Smooth muscle cell (in vitro differentiated cells): ENCODE measurements at regions not wholly inside any gene's neighbourhood (a gene's known extent, or its start where the extent isn't known, plus 50 kb on each side); places are given as distances from the start of the nearest gene placed in this dataset.

Source experiments
- DNase-seq: peaks from one replicate; lab custom pipeline; 2025; ENCODE audit not compliant: unreplicated experiment; lab: John Stamatoyannopoulos, UW
- H2AFZ ChIP-seq: fragments of 200-600 bp; sonication (generic); 2 replicates; pipeline ENCODE4 v1.6.0; 2016; ENCODE audit warnings: antibody characterized with exemption, low read depth, mild to moderate bottlenecking
- H3F3A ChIP-seq: fragments of 200-600 bp; sonication (generic); 2 replicates; pipeline ENCODE4 v1.6.0; 2017; ENCODE audit warnings: antibody characterized with exemption, low read depth
- H3K27ac ChIP-seq: fragments of 200-600 bp; sonication (generic); 2 replicates; pipeline ENCODE4 v1.5.1; 2016; ENCODE audit warnings: low read depth, mild to moderate bottlenecking
- H3K27me3 ChIP-seq: fragments of 200-600 bp; sonication (generic); 2 replicates; pipeline ENCODE4 v1.6.1; 2016; ENCODE audit warnings: low read depth, mild to moderate bottlenecking
- H3K36me3 ChIP-seq: fragments of 200-600 bp; sonication (generic); 2 replicates; pipeline ENCODE4 v1.5.1; 2016; ENCODE audit warnings: low read depth
- H3K4me1 ChIP-seq: fragments of 200-600 bp; sonication (generic); 2 replicates; pipeline ENCODE4 v1.5.1; 2016; ENCODE audit warnings: low read depth
- H3K4me2 ChIP-seq: fragments of 200-600 bp; sonication (generic); 2 replicates; pipeline ENCODE4 v1.6.0; 2016; ENCODE audit warnings: mild to moderate bottlenecking
- H3K4me3 ChIP-seq: fragments of 200-600 bp; sonication (generic); 2 replicates; pipeline ENCODE4 v1.5.1; 2016; ENCODE audit warnings: mild to moderate bottlenecking
- H3K79me2 ChIP-seq: fragments of 200-600 bp; sonication (generic); 2 replicates; pipeline ENCODE4 v1.6.0; 2016; ENCODE audit warnings: low read depth, mild to moderate bottlenecking
- H3K9ac ChIP-seq: fragments of 200-600 bp; sonication (generic); 2 replicates; pipeline ENCODE4 v1.6.0; 2016; ENCODE audit warnings: low read depth
- H3K9me3 ChIP-seq: fragments of 200-600 bp; sonication (generic); replicated peaks from 2 replicates; pipeline ENCODE4 v1.5.1; 2016; ENCODE audit warnings: low read depth
- H4K20me1 ChIP-seq: fragments of 200-600 bp; sonication (generic); 2 replicates; pipeline ENCODE4 v1.6.0; 2016; ENCODE audit warnings: low read depth
- WGBS: methylation state at CpG from one replicate; pipeline ENCODE4 v1.1.7; 2016; ENCODE audit warnings: low lambda C conversion rate; 5-methylcytosine and 5-hydroxymethylcytosine counted together
- TF ChIP-seq, protein P1 (sequence below): fragments of 200-600 bp; sonication (generic); IDR thresholded peaks from 2 replicates; pipeline ENCODE4 v1.5.1; 2017; ENCODE audit warnings: borderline replicate concordance, mild to moderate bottlenecking, antibody characterized with exemption; ENCODE audit not compliant: insufficient read depth, poor library complexity, severe bottlenecking

DNA sequence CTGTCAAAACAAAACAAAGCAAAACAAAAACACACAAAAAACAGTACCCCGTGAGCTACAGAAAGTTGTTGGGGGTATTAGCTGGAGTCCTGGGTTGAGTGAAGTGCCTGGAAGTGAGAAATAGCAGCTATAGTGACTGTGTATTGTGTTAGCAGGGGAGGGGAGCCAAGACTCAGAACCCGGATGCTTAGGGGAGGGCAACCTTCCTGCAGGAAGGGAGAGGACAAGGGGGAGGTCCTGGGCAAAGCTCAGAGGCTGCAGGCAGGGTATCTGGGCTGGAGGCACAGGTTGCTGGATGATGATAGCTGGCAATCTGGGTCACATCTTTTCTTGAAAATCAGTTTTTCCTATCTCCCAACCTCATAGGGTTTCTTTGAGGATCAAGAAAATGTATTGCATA lies 75.8 kb upstream of the PARD3 start:
- Histone ChIP-seq H3F3A (no peaks in the 10 kb centered on the region), H3K36me3 (no peaks in the 10 kb centered on the region), H3K27me3 (no peaks in the 10 kb centered on the region), H3K4me2 (no peak overlapping the region), H2AFZ (no peak overlapping the region), H3K79me2 (no peaks in the 10 kb centered on the region), H3K4me3 (no peak overlapping the region), H3K9ac (no peak overlapping the region), H3K4me1 (no peaks in the 10 kb centered on the region), H4K20me1 (no peaks in the 10 kb centered on the region), H3K9me3 (no peaks in the 10 kb centered on the region), H3K27ac (no peak overlapping the region)
- WGBS, result 62% methylated on average over 2 of the region's 2 CpGs
- TF ChIP-seq, protein P1, sequence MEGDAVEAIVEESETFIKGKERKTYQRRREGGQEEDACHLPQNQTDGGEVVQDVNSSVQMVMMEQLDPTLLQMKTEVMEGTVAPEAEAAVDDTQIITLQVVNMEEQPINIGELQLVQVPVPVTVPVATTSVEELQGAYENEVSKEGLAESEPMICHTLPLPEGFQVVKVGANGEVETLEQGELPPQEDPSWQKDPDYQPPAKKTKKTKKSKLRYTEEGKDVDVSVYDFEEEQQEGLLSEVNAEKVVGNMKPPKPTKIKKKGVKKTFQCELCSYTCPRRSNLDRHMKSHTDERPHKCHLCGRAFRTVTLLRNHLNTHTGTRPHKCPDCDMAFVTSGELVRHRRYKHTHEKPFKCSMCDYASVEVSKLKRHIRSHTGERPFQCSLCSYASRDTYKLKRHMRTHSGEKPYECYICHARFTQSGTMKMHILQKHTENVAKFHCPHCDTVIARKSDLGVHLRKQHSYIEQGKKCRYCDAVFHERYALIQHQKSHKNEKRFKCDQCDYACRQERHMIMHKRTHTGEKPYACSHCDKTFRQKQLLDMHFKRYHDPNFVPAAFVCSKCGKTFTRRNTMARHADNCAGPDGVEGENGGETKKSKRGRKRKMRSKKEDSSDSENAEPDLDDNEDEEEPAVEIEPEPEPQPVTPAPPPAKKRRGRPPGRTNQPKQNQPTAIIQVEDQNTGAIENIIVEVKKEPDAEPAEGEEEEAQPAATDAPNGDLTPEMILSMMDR, result no peak
- DNase-seq, result no peak

- no peak for DNase-seq
- Histone ChIP-seq H3K9me3 (no peaks in the 10 kb centered on the region), H3F3A (no peaks in the 10 kb centered on the region), H3K4me3 (no peak overlapping the region), H3K4me1 (no peaks in the 10 kb centered on the region), H3K36me3 (no peaks in the 10 kb centered on the region), H3K79me2 (no peaks in the 10 kb centered on the region), H2AFZ (no peak overlapping the region), H3K9ac (no peak overlapping the region), H3K27me3 (no peaks in the 10 kb centered on the region), H3K27ac (no peak overlapping the region), H3K4me2 (no peak overlapping the region), H4K20me1 (no peaks in the 10 kb centered on the region)
- TF ChIP-seq, protein P1, result no peak
- 82% methylated on average over 16 of the region's 16 CpGs for WGBS
Measured at GRCh38 chr10:34889004-34889869, 74.1 kb upstream of the PARD3 start.

GRCh38 chr10:34886906-34887642 lies 72.0 kb upstream of the PARD3 start:
- Histone ChIP-seq H3K4me1 (no peaks in the 10 kb centered on the region), H3K27ac (no peak overlapping the region), H3K4me3 (no peak overlapping the region), H4K20me1 (no peaks in the 10 kb centered on the region), H3K9me3 (no peaks in the 10 kb centered on the region), H3K36me3 (no peaks in the 10 kb centered on the region), H3F3A (no peaks in the 10 kb centered on the region), H3K4me2 (no peak overlapping the region), H3K79me2 (no peaks in the 10 kb centered on the region), H2AFZ (no peak overlapping the region), H3K27me3 (no peaks in the 10 kb centered on the region), H3K9ac (no peak overlapping the region)
- DNase-seq, result no peak
- WGBS, result 91% methylated on average over 8 of the region's 8 CpGs
- TF ChIP-seq, protein P1, result no peak
